A673 (cell line): ENCODE measurements at regions not wholly inside any gene's neighbourhood (a gene's known extent, or its start where the extent isn't known, plus 50 kb on each side); places are given as distances from the start of the nearest gene placed in this dataset.

Experiments
- CTCF ChIP-seq: fragments of 300-800, 200-600 bp; sonication (generic); conservative IDR thresholded peaks from 2 replicates; pipeline ENCODE4 v1.5.1; 2017; ENCODE audit warnings: low read depth, mild to moderate bottlenecking, antibody characterized with exemption, low read length, moderate library complexity, mixed read lengths
- EZH2 ChIP-seq: fragments of 200-600 bp; sonication (generic); IDR thresholded peaks from 2 replicates; pipeline ENCODE4 v1.6.1; 2017; ENCODE audit warnings: borderline replicate concordance, low read depth, mild to moderate bottlenecking, mixed read lengths, antibody characterized with exemption, low read length; ENCODE audit not compliant: poor library complexity, severe bottlenecking

DNA sequence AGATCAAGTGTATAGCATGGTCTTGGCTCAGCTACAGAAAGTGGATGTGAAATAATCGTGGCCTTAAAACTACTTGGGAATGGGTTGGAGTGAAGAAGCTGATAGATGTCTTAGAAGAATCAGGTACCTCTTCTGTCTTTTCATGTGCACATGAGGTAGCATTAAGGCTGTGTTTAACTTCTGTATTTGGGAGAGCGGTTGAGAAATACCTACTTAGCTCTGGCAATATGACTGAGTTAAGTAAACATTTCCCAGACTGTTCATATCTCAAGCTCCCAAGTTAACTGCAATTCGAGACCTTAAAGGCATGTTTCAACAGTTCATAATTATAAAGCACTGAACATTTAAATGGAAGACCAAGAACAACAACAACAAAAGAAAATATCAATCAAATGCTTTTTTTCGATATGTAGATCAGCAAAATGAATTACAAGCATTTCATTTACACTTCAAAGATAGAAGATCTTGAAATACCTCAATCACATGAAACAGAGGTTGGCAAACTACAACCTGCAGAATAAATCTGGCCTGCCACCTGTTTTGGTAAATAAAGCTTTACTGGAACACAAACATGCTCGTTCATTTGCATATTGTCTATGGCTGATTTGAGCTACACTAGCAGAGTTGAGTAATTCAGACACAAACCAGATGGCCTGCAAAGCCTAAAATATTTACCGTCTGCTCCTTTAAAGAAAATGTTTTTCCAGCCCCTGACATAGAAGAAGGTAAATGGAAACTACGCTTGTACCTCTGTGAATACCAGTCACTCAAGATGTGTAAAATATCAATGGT is 337.1 kb upstream of the GLI3 start:
- TF ChIP-seq CTCF, result no peak
- TF ChIP-seq EZH2, result no peak
